Hematopoietic multipotent progenitor cell (in vitro differentiated cells): ENCODE measurements at regions not wholly inside any gene's neighbourhood (a gene's known extent, or its start where the extent isn't known, plus 50 kb on each side); places are given as distances from the start of the nearest gene placed in this dataset.
"Not testable (repeated sequence)": the region's sequence is repeated elsewhere in the genome, so short reads cannot be mapped to it uniquely, and the experiment has no call there.

Experiments
- DNase-seq, 3 donors: peaks; one replicate each; pipeline ENCODE4 v3.0.0-alpha.2; 2011 to 2015; ENCODE audit warnings: low read depth in 2 of 3, low spot score in 2 of 3

DNA sequence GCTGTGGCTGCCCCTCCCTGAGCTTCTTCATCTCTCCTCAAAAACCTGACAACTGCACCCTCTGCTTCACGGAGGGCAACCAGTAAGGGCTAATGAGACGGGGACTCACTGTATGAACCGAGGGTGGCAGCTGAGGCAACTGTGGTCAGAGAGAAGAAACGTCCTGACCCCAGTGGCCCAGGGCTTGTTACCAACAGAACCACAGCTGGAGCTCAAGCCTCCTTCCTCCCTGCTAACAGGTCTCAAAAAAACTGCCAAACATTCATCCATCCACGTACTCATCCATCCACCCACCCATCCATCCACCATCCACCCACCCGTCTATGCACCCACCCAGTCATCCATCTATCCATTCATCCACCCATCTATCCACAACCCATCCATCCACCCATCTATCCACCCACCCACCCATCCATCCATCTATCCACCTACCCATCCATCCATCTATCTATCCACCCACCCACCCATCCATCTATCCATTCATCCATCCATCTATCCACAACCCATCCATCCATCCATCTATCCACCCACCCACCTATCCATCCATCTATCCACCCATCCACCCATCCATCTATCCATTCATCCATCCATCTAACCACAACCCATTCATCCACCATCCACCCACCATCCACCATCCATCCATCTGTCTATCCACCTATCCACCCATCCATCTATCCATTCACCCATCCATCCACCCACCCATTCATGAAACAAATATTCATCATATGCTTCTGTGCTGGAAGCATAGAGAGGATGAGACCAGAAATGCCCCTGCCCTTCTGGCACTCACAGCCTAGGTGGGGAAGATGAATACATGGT lies 111.7 kb downstream of the PDGFA start:
- no peak for DNase-seq

- DNase-seq, result no peak
These were observed 110.8 kb downstream of the PDGFA start for GRCh38 chr7:408751-409311.

- no peak for DNase-seq
These were observed 110.0 kb downstream of the PDGFA start for GRCh38 chr7:409339-410281.

DNA sequence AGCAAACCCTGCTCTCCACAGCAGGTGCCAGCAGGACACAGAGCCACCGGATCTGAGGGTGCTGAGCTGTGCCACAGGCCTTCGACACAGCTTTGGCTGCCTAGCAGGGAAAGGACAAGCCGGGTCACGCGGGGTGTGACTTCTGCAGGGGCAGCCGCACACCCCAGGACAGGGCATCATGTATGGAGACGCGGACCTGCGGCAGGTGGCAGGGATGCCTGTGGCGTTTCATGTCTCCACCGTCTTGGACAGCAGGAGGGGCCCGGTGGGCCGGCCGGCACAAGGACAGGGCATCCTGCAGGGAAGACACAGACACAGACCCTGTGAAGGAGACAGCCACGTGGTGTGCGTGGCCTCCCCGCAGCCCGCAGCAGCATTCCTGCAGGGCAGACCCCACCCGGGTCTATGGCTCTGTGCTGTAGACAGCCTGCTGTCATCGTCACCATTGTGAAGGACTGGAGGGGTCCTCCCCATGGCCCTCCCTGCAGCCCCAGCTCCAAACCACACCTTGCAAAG lies 109.2 kb downstream of the PDGFA start:
- no peak for DNase-seq

DNA sequence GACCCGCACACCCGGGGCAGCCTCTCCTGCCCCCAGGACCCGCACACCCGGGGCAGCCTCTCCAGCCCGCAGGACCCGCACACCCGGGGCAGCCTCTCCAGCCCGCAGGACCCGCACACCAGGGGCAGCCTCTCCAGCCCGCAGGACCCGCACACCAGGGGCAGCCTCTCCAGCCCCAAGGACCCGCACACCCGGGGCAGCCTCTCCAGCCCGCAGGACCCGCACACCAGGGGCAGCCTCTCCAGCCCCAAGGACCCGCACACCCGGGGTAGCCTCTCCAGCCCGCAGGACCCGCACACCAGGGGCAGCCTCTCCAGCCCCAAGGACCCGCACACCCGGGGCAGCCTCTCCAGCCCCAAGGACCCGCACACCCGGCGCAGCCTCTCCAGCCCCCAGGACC lies 108.5 kb downstream of the PDGFA start:
- DNase-seq, result not testable (repeated sequence)

DNA sequence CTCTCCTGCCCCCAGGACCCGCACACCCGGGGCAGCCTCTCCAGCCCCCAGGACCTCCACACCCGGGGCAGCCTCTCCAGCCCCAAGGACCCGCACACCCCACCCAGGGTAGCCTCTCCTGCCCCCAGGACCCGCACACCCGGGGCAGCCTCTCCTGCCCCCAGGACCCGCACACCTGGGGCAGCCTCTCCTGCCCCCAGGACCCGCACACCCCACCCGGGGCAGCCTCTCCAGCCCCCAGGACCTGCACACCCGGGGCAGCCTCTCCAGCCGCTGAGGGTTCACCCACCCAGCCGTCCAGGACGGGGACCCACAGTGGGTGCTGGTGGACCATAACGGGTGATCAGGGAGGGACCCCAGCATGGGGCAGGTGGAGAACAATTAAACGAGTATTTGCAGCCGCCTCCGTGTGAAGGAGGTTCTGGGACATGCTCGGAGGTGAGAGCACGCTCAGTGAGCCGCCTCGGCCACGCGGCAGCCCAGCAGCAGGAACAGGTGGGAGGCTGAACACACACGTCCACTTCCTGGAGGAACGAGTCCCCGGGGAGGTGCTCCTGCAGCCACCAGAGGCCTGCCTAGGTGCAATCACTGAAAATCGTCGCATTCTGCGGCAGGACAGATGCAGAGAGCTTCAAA lies 107.9 kb downstream of the PDGFA start:
- no peak for DNase-seq

DNA sequence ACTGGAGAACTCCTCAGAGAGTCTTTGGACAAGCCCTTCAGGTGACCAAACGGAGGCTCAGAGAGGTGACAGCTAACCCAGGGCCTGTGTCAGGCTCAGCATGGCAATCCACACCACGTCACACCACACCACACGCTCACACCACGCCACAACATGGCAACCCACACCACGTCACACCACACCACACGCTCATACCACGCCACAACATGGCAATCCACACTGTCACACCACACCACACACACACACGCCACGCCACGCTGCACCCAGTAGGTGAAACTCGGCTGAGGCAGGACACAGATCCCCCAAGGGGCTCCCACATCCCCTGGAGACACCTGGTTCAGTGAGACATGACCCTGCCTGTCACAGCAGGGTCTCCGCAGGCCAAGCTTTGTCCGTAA lies 107.3 kb downstream of the PDGFA start:
- no peak for DNase-seq

DNA sequence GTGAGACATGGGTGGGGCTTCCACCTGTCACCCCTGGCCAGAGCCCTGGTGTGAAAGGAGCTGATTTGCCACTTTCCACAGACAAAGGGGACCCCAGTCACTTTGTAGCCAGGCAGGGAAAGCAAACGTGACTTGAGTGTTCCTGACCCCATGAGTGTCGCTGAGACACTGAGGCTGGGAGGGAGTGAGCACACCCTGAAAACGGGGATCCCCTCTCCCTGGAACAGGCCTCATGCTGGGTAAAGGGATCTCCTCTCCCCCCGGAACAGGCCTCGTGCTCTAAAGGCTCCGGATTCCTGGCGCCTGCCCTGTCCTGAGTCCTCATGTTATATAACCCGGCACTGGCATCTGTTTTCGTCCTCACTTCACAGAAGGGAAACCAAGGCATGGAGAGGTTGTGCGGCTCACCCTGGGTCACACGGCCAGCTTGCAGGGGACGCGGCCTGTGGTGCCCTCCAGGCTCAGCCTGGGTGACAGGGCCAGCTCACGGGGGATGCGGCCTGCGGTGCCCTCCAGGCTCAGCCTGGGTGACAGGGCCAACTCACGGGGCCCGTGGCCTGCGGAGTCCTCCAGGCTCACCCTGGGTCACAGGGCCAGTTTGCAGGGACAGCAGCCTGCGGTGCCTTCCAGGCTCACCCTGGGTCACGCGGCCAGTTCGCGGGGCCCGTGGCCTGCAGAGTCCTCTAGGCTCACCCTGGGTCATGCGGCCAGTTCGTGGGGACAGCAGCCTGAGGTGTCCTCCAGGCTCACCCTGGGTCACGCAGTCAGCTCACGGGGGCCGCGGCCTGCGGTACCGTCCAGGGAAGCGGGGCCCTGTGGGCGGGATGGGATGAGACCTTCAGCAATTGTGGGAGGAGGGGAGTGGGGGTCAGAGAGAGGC lies 104.7 kb downstream of the PDGFA start:
- DNase-seq, result no peak

GRCh38 chr7:415646-416525 lies 103.8 kb downstream of the PDGFA start:
- no peak for DNase-seq

DNA sequence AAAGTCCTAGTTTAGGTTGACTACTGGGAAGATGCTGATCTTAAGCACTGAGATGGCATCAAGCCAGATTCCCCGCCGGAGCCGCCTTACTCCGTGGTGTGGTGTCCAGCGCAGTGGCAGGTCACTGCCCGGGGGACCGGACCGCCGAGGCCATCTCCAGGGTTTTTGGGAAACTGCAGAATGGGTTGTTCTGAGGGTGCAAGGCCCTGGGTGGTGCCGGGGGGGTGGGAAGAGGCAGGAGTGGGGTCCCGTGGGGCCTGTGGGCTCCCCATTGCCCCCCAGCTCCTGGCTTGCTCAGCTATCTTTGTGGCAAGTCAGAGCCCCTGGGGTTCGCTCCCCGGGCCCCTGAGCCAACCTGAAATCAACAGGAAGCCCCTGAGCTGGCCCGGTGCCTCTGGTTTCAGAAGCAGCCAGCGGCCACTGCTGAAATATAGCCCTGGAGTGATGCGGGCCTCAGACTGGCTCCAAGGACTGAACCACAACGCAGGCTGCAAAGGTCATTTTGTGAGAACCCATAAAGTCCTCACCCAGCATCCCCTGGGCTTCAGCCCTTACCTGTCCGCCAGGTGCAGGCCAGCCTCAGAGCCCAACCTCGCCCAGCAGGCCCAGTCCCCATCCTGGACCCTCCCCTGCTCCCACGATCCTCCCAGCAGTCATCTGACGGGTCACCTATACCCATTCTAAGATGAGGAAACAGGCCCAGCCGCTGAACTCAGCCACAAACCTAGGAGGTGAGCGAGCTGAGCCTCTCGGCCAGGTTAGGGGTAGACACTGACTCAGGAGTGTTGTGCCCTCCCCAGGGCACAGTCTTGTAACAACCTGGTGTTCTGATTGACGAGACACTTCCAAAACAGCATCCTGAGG lies 102.7 kb downstream of the PDGFA start:
- DNase-seq, result no peak

DNA sequence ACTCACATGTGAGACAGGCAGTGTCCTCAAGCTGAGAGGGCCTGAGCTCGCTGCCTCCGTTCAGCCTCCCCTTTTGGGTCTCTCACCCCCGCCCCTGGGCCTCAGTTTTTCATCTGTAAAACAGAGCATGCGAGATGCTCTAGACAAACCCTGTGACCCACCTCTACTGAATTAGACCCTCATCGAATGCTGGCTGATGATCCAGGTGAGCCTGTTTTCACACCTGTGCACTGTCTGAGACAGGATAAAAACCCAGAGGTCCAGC lies 102.1 kb downstream of the PDGFA start:
- no peak for DNase-seq

DNA sequence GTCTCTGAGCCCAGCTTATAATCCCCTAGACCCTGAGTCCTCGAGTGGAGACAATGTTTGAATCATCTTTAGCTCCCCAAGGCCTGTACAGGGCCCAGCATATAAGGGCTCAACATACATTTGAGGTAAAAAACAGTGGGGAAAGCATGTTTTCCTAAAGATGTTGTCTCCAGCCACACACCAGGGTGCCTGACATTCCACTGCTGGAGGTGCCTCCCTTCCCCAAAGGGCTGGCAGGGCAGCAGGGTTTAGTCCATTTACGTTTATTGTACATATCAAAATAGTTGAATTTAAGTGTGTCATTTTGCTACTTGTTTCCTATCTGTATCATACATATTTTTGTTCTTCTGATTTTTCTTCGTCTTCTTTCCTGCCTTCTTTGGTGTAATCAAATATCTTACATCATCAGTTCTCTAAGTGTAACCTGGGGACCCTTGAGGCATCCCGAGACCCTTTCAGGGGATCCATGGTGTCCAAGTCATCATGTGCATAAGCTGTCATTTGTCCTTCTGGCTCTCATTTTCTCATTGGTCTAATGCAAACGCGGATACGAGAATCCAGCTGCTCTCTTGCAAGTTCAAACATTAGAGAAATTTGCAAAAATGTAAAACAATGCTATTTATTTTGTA lies 101.6 kb downstream of the PDGFA start:
- DNase-seq, result no peak

DNA sequence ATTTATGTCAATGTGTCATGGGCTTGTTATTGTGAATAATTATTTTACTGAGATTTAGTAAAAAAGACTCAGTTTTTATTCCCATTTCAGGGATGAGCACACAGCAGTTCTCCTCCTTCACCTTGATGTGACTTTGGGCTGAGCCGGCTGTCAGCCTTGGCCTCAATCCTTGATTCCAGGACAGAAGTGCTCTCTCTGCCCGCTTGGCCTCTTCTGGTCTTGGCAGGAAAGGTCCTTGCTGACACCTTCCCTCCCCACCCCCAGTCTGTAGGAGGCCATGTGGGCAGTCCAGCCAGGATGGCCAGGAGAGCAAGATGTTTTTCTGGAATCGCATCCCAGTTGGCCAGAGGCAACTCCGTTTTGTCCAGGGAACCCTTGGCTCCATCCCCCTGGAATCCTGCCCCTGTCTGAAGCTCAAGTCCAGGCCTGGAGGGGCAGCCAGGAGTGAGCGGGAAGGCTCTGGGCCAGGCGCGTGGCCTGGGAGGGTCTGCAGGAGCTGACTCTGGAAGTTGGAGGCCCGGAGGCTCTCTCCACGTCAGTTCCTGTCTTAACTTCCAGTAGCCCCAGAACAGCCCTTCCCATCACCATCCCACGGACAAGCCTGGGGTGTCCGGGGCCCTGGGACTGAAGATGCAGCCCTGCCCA lies 100.9 kb downstream of the PDGFA start:
- no peak for DNase-seq

- DNase-seq, result no peak
These were observed 99.2 kb downstream of the PDGFA start for GRCh38 chr7:420142-421093.

- DNase-seq, result no peak
These were observed 98.3 kb downstream of the PDGFA start for GRCh38 chr7:421136-421991.
